ENCODE measurements at regions not wholly inside any gene's neighbourhood (a gene's known extent, or its start where the extent isn't known, plus 50 kb on each side); places are given as distances from the start of the nearest gene placed in this dataset.

DNA sequence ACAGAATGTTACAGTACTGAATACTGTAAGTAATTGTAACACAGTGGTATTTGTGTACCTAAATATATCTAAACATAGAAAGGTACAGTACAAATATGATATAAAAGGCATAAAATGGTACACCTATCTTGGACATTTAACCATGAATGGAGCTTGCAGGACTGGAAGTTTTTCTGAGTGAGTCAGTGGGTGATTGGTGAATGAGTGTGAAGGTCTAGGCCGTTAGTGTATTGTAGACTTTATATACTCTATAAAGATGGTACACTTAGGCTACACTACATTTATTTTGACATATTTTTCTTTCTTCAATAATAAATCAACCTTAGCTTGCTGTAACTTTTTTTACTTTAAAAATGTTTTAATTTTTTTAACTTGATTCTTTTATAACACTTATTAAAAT, 422.5 kb upstream of the FSTL5 start:
- Mint-ChIP-seq H3K4me1 (no peaks in the 10 kb centered on the region), H3K4me3 (no peak overlapping the region), H3K27ac (no peak overlapping the region), H3K36me3 (ENCODE audit: low read depth) (no peaks in the 10 kb centered on the region), H3K27me3 (no peaks in the 10 kb centered on the region)
- no peak for DNase-seq
- no peak for ATAC-seq
- H3K9me3 ChIP-seq (ENCODE audit: control insufficient read depth, low read length, poor library complexity, severe bottlenecking) = no peaks in the 10 kb centered on the region

DNA sequence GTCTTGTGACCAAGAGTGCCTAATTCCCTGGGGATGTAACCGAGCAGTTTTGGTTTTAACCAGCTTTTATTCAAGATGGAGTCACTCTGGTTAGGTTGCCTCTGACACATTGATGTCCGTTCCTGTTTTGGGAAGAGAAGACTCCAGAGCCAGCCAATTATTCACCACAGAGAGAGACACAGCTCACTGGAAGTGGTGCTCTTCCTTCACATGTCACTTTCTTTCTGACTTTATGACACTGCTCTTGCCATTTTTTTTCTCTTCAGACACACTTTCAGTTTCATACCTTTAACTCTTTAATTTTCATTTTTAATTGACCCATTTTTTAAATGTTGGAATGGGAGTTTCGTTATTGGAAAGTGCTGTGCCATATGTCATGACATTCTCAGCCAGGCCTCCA, 418.4 kb upstream of the FSTL5 start:
- ATAC-seq = no peak
- H3K27ac Mint-ChIP-seq = no peak overlapping the region
- no peaks in the 10 kb centered on the region for H3K36me3 Mint-ChIP-seq (ENCODE audit: low read depth)
- no peak for DNase-seq
- no peaks in the 10 kb centered on the region for H3K4me1 Mint-ChIP-seq
- no peaks in the 10 kb centered on the region for H3K9me3 ChIP-seq (ENCODE audit: control insufficient read depth, low read length, poor library complexity, severe bottlenecking)
- H3K4me3 Mint-ChIP-seq = no peak overlapping the region
- no peaks in the 10 kb centered on the region for H3K27me3 Mint-ChIP-seq

DNA sequence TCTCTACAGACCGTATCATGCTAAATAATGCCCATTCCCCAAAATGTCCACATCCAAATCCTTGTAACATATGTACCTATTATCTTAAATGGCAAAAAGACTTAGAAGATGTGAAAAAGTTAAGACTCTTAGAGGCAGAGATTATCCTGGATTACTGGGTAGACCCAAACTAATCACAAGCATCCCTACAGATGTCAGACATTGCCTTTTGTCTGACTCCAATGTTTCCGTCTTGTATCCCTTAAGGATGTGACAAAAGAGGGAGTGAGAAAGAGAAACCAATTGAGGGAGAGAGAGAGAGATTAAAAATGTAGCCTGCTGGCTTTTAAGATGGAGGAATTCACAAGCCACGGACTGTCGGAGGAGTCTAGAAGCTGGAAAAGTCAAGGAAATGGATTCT, 401.9 kb upstream of the FSTL5 start:
- Mint-ChIP-seq H3K4me1 (no peaks in the 10 kb centered on the region), H3K27ac (no peak overlapping the region), H3K4me3 (no peak overlapping the region), H3K36me3 (ENCODE audit: low read depth) (no peaks in the 10 kb centered on the region), H3K27me3 (no peaks in the 10 kb centered on the region)
- ATAC-seq = no peak
- H3K9me3 ChIP-seq (ENCODE audit: control insufficient read depth, low read length, poor library complexity, severe bottlenecking) = peaks cover 3% of the 10 kb centered on the region
- DNase-seq = no peak

DNA sequence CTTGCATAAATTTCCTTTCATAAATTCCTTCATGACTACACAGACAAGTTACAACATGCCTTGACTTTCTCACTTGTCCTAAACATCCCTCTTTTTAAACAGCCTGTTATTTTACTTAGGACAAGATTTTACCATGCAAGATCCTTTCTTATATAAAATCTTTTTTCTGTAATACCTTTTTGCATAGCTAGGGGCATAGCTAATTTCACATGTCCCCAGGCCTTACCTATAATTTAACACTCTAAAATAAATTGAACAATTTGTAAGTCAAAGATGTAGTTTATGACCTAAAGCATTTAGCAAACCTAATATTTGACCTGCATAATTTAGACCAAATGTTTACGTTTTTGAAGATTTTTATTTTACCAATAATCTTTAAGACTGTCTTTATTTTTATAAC, 396.3 kb upstream of the FSTL5 start:
- no peaks in the 10 kb centered on the region for H3K4me1 Mint-ChIP-seq
- no peaks in the 10 kb centered on the region for H3K36me3 Mint-ChIP-seq (ENCODE audit: low read depth)
- H3K4me3 Mint-ChIP-seq = no peak overlapping the region
- peaks cover 3% of the 10 kb centered on the region for H3K9me3 ChIP-seq (ENCODE audit: control insufficient read depth, low read length, poor library complexity, severe bottlenecking)
- DNase-seq (no peak), ATAC-seq (no peak)
- no peaks in the 10 kb centered on the region for H3K27me3 Mint-ChIP-seq
- H3K27ac Mint-ChIP-seq = no peak overlapping the region

DNA sequence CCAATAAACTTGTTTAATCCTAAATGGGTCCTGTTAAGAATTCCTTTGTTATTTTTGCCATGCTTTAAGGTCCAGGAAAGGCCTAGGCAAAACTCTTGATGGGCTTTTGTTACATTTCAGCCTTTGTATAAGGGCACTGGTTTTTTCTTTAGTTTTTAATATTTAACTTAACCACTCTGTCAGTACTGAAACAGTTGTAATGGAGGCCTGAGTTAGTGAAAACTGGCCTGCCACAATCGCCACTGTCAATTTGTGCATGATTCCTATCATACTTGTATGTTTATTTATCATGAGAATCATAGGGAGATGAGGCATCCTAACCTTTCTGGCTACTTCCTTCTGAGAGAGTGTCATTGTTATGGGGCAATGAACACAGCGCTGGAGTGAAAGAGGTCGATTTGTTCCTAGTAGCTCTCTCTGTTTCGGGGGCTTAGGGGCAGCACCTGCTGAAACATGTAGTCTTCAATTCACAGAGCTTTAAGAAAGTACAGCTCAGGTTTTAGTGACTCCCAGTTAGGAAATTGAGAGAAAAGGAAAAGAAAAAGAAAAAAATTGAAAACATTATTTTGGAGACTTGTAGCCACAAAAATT, 393.8 kb upstream of the FSTL5 start:
- no peaks in the 10 kb centered on the region for H3K36me3 Mint-ChIP-seq (ENCODE audit: low read depth)
- ATAC-seq (no peak), DNase-seq (no peak)
- no peaks in the 10 kb centered on the region for H3K27me3 Mint-ChIP-seq
- H3K9me3 ChIP-seq (ENCODE audit: control insufficient read depth, low read length, poor library complexity, severe bottlenecking) = peaks cover 3% of the 10 kb centered on the region
- H3K4me1 Mint-ChIP-seq = no peaks in the 10 kb centered on the region
- H3K4me3 Mint-ChIP-seq = no peak overlapping the region
- H3K27ac Mint-ChIP-seq = no peak overlapping the region

DNA sequence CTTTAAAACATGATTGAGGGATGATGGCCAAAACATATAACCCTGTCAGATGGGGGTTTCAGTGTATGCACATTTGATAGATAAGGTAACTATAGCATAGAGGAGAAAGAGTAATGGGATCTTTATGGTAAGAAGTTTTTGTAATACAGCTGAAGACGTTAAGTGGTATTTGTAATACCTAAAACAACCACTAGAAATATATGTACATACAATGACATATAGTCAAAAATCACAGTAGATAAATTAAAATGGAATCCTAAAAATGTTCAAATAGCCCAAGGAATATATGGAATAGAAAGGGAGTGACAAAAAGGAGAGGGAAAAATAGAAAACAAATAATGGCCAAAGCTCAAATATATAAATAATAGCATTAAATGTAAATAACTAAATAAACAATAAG, 371.3 kb upstream of the FSTL5 start:
- Mint-ChIP-seq H3K27me3 (no peaks in the 10 kb centered on the region), H3K4me3 (no peak overlapping the region), H3K36me3 (ENCODE audit: low read depth) (no peaks in the 10 kb centered on the region), H3K4me1 (no peaks in the 10 kb centered on the region), H3K27ac (no peak overlapping the region)
- ATAC-seq (no peak), DNase-seq (no peak)
- H3K9me3 ChIP-seq (ENCODE audit: control insufficient read depth, low read length, poor library complexity, severe bottlenecking) = no peaks in the 10 kb centered on the region

DNA sequence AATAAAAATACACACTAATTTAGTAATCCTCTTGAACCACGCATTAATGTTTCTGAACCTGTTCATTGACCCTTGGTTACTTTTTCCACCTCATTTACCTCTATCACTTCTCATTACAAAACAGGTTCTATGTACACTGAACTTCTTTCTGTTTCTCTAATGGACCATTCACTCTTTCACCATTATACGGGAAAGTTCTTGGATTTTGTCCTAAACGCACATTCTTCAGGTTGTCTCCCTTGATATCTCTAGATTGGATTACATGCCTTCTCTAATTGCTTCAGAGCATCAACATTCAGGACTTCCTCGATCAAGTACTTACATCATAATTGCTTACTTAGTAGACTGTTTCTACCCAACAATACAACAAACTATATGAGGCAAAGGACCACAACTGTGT, 359.4 kb upstream of the FSTL5 start:
- H3K4me3 Mint-ChIP-seq = no peak overlapping the region
- H3K27me3 Mint-ChIP-seq = no peaks in the 10 kb centered on the region
- no peaks in the 10 kb centered on the region for H3K9me3 ChIP-seq (ENCODE audit: control insufficient read depth, low read length, poor library complexity, severe bottlenecking)
- DNase-seq (no peak), ATAC-seq (no peak)
- no peaks in the 10 kb centered on the region for H3K36me3 Mint-ChIP-seq (ENCODE audit: low read depth)
- H3K4me1 Mint-ChIP-seq = no peaks in the 10 kb centered on the region
- H3K27ac Mint-ChIP-seq = no peak overlapping the region

DNA sequence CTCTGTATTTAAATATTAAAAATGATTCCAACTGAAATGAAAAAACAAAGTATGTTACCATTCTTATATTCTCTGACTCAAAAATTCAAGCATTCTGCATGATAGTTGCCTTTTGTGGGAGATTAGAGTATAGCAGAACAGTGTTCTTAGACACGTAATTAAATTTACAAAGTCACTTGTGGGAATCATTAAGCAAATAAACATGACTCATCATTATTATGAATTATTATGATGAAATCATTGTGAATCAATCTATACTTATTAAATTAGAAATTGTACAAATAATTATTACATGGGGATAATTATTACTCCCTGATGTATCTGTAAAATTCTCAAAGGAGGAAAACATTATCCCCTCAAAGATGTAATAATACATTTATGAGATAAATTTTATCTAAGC, 358.9 kb upstream of the FSTL5 start:
- no peak overlapping the region for H3K27ac Mint-ChIP-seq
- H3K4me1 Mint-ChIP-seq = no peaks in the 10 kb centered on the region
- no peaks in the 10 kb centered on the region for H3K36me3 Mint-ChIP-seq (ENCODE audit: low read depth)
- no peak for DNase-seq
- ATAC-seq = no peak
- H3K9me3 ChIP-seq (ENCODE audit: control insufficient read depth, low read length, poor library complexity, severe bottlenecking) = no peaks in the 10 kb centered on the region
- no peaks in the 10 kb centered on the region for H3K27me3 Mint-ChIP-seq
- H3K4me3 Mint-ChIP-seq = no peak overlapping the region

DNA sequence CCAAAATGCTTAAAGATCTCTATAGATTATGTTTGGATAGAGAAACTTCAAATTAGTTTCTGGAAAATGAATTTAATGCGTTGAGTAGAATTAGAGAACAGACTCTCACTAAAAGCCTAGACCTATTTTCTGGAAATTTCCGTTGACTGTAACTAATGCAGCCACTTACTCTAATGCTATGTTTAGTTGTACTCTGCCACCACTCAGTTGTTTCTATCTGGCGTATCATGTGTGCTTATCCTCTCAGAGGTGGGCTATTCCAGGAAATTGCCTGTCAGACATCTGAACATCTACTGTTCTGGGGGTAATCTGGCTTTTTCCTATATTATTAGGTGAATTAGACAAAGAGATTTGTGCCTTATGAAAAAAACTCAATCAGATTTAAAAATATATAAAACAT, 347.1 kb upstream of the FSTL5 start:
- H3K4me3 Mint-ChIP-seq = no peak overlapping the region
- H3K36me3 Mint-ChIP-seq (ENCODE audit: low read depth) = no peaks in the 10 kb centered on the region

DNA sequence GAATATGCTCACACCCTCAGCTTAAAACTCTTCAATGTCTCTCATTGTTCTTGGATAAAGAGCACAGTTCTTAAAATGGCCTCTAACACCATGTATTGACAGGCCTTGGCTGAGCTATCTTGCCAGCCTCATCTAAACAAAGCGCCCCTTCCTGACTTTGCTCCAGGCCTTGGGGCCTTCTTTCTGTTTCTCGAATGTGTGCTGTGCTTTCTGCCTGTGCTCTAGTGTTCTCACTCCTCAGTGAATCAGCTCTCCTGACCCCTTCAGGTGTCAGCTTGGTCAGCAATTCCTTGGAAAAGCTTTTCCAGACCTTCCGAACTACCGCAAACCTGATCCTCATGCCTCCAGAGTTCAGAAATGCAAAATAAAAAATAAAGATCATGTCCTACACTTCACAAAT, 346.3 kb upstream of the FSTL5 start:
- no peak overlapping the region for H3K4me3 Mint-ChIP-seq

More for the DNA sequence above, 347.1 kb upstream of the FSTL5 start:
- Mint-ChIP-seq H3K27ac (no peak overlapping the region), H3K4me1 (peaks cover 2% of the 10 kb centered on the region), H3K27me3 (no peaks in the 10 kb centered on the region)
- no peak for DNase-seq
- no peaks in the 10 kb centered on the region for H3K9me3 ChIP-seq (ENCODE audit: control insufficient read depth, low read length, poor library complexity, severe bottlenecking)
- no peak for ATAC-seq

DNA sequence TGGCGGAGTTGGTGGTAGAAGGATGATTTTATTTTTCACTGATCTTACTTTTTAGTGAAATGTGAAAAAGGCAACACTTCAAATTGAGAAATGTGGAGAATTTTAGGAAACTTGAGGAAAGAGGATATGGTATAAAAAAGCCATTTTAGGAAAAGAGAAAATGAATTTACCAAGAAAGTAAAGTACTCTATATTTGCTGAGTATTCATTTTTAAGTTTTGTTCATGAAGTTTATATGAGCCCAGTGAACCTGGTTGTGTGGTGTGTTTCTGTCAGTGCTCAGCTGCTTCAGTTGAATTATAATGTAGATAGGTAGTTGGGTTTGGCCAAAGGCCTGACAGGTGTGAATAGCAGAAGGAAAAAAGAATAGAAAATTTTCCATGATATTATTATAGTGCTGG, 345.5 kb upstream of the FSTL5 start:
- Mint-ChIP-seq H3K4me3 (no peak overlapping the region), H3K27ac (no peak overlapping the region), H3K36me3 (ENCODE audit: low read depth) (no peaks in the 10 kb centered on the region), H3K4me1 (peaks cover 2% of the 10 kb centered on the region), H3K27me3 (no peaks in the 10 kb centered on the region)
- ATAC-seq = no peak
- H3K9me3 ChIP-seq (ENCODE audit: control insufficient read depth, low read length, poor library complexity, severe bottlenecking) = no peaks in the 10 kb centered on the region
- DNase-seq = no peak

More for the DNA sequence above, 346.3 kb upstream of the FSTL5 start:
- Mint-ChIP-seq H3K4me1 (peaks cover 2% of the 10 kb centered on the region), H3K36me3 (ENCODE audit: low read depth) (no peaks in the 10 kb centered on the region), H3K27me3 (no peaks in the 10 kb centered on the region), H3K27ac (no peak overlapping the region)
- no peaks in the 10 kb centered on the region for H3K9me3 ChIP-seq (ENCODE audit: control insufficient read depth, low read length, poor library complexity, severe bottlenecking)
- DNase-seq (no peak), ATAC-seq (no peak)

DNA sequence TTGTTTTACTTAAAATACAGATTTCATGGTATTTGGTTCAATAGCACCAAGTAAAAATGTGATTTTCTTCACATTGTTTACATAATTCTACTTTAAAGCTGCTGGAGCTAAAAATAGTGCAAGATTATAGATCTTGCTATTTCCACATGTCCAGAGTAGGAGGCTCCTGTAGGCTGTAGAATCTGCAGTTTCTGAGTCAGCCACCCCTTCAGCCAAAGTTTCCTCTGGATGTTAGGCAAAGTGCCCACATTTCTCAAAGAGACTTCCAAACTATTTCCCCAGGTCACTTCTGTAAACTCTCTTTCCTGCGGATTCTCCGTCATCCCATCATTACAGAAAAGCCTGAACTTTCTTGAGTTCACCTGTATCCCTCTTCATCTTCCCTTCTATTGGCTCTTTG, 342.5 kb upstream of the FSTL5 start:
- H3K36me3 Mint-ChIP-seq (ENCODE audit: low read depth) = no peaks in the 10 kb centered on the region
- H3K4me3 Mint-ChIP-seq = no peak overlapping the region
- H3K9me3 ChIP-seq (ENCODE audit: control insufficient read depth, low read length, poor library complexity, severe bottlenecking) = no peaks in the 10 kb centered on the region
- no peak for DNase-seq
- H3K27me3 Mint-ChIP-seq = peaks cover 13% of the 10 kb centered on the region
- no peak for ATAC-seq
- peaks cover 2% of the 10 kb centered on the region for H3K4me1 Mint-ChIP-seq
- H3K27ac Mint-ChIP-seq = no peak overlapping the region

DNA sequence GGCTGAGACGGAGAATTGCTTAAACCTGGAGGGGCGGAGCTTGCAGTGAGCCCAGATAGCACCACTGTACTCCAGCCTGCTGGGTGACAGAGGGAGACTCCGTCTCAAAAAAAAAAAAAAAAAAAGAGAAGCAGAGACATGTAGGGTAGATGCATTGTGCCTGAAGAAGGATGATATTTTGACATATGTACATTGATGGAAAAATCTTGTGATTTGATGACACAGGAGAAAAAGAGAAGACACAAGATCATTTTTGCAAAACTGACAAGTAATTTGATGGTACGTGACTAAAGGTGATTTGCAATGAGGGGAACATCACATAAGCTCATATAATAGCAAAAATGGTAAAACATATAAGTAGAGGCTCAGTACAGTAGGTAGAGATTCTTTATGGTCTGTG, 340.1 kb upstream of the FSTL5 start:
- Mint-ChIP-seq H3K36me3 (ENCODE audit: low read depth) (no peaks in the 10 kb centered on the region), H3K4me1 (no peaks in the 10 kb centered on the region), H3K27ac (no peak overlapping the region), H3K4me3 (no peak overlapping the region), H3K27me3 (peaks cover 21% of the 10 kb centered on the region)
- ATAC-seq = no peak
- DNase-seq = no peak
- H3K9me3 ChIP-seq (ENCODE audit: control insufficient read depth, low read length, poor library complexity, severe bottlenecking) = no peaks in the 10 kb centered on the region

DNA sequence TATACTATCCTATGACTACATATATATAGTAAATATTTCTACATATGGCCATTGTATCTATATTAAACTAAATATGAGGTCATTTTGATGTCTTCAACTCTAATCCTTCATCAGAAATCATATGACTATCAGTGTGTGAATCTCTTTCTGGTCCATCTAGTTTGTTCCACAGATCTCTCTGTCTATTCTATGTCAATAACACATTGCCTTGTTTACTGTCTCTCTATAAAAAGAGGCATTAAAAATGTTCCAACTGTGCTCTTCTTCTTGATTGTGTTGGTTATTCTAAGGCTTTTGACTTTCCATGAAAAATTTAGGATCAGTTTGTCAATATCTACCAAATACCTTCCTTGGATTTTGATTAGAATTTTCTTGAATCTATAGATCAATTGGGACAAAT, 338.3 kb upstream of the FSTL5 start:
- H3K4me1 Mint-ChIP-seq = no peaks in the 10 kb centered on the region
- ATAC-seq (no peak), DNase-seq (no peak)
- H3K9me3 ChIP-seq (ENCODE audit: control insufficient read depth, low read length, poor library complexity, severe bottlenecking) = no peaks in the 10 kb centered on the region
- H3K4me3 Mint-ChIP-seq = no peak overlapping the region
- H3K36me3 Mint-ChIP-seq (ENCODE audit: low read depth) = no peaks in the 10 kb centered on the region
- H3K27me3 Mint-ChIP-seq = peaks cover 21% of the 10 kb centered on the region
- H3K27ac Mint-ChIP-seq = no peak overlapping the region
